Muscle layer of colon (tissue), 2 donors: ENCODE measurements at regions not wholly inside any gene's neighbourhood (a gene's known extent, or its start where the extent isn't known, plus 50 kb on each side); places are given as distances from the start of the nearest gene placed in this dataset.
"Not testable (repeated sequence)": the region's sequence is repeated elsewhere in the genome, so short reads cannot be mapped to it uniquely, and the experiment has no call there.

Experiments
- H3K27ac ChIP-seq: one replicate; pipeline ENCODE4 v1.7.0; 2013; ENCODE audit warnings: low read depth, mild to moderate bottlenecking, low read length, moderate library complexity
- H3K27me3 ChIP-seq, 2 donors: one replicate each; pipeline ENCODE4 v1.7.0; 2013; ENCODE audit warnings: low read length in 2 of 2, mild to moderate bottlenecking in 2 of 2; ENCODE audit not compliant: insufficient read depth in 2 of 2, control insufficient read depth in 1 of 2
- H3K36me3 ChIP-seq: one replicate; pipeline ENCODE4 v1.7.0; 2013; ENCODE audit warnings: mild to moderate bottlenecking, low read length; ENCODE audit not compliant: insufficient read depth
- H3K4me1 ChIP-seq: one replicate; pipeline ENCODE4 v1.7.0; 2013; ENCODE audit warnings: mild to moderate bottlenecking, low read length; ENCODE audit not compliant: insufficient read depth
- H3K4me3 ChIP-seq, 2 donors: one replicate each; pipeline ENCODE4 v1.7.0; 2013; ENCODE audit warnings: low read length in 2 of 2, low read depth in 1 of 2, mild to moderate bottlenecking in 1 of 2, moderate library complexity in 1 of 2
- H3K9ac ChIP-seq: one replicate; pipeline ENCODE4 v1.7.0; 2013; ENCODE audit warnings: low read length
- H3K9me3 ChIP-seq: one replicate; pipeline ENCODE4 v1.7.0; 2013; ENCODE audit warnings: mild to moderate bottlenecking, low read length
- donor health status: abdominal sarcoma.
- donor health status: Adenocarcinoma of cecum.

DNA sequence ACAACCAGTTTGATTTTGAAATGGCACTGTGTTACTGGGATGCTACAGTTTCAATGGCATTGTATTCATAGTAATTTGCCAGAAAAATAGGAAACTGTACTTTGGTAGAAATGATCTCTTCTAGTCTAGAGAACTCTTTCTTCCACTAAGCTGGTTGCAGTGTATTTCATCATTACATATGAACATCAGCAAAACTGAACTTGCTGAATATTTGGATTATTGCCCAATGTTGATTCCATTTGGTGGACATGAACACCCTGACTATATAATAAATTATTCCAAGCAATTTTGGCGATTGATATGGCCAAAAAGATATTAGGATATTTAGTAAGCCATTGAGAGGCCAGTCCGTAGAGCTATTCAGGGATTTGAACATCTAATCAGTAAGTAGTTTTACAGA is 191.8 kb upstream of the CXorf66 start:
- H3K36me3 ChIP-seq: no peaks in the 10 kb centered on the region

GRCh38 chrX:140151316-140151715 is 186.0 kb upstream of the CXorf66 start:
- Histone ChIP-seq H3K9ac (no peak overlapping the region), H3K9me3 (no peaks in the 10 kb centered on the region), H3K27ac (no peak overlapping the region), H3K4me3 (no peak overlapping the region), H3K27me3 (no peaks in the 10 kb centered on the region), H3K36me3 (no peaks in the 10 kb centered on the region), H3K4me1 (no peaks in the 10 kb centered on the region)

More for the DNA sequence above, 191.8 kb upstream of the CXorf66 start:
- Histone ChIP-seq H3K9me3 (no peaks in the 10 kb centered on the region), H3K4me1 (no peaks in the 10 kb centered on the region), H3K9ac (no peak overlapping the region), H3K4me3 (no peak overlapping the region), H3K27me3 (no peaks in the 10 kb centered on the region), H3K27ac (no peak overlapping the region)

DNA sequence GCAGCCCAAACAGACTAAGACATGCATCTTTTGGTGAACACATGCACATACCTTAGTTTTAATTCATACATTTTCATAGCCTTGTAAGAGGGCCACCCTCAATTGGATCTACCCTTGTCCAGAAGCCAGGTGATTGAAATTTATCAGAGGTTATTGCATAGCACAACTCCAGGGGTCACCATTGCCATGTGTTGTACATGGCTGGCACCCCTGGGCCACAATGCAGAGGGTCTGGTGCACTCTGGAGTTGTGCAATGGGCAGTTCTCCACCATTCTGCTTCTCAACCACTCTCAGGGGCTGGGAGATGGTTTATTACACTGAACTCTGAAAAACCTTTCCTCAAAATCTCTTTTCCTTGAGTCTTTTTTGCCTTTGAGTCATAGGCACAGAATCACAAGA is 184.4 kb upstream of the CXorf66 start:
- no peak overlapping the region for H3K27ac ChIP-seq
- no peaks in the 10 kb centered on the region for H3K4me1 ChIP-seq
- H3K27me3 ChIP-seq: no peaks in the 10 kb centered on the region
- no peaks in the 10 kb centered on the region for H3K9me3 ChIP-seq
- H3K9ac ChIP-seq: no peak overlapping the region
- no peaks in the 10 kb centered on the region for H3K36me3 ChIP-seq
- no peak overlapping the region for H3K4me3 ChIP-seq

DNA sequence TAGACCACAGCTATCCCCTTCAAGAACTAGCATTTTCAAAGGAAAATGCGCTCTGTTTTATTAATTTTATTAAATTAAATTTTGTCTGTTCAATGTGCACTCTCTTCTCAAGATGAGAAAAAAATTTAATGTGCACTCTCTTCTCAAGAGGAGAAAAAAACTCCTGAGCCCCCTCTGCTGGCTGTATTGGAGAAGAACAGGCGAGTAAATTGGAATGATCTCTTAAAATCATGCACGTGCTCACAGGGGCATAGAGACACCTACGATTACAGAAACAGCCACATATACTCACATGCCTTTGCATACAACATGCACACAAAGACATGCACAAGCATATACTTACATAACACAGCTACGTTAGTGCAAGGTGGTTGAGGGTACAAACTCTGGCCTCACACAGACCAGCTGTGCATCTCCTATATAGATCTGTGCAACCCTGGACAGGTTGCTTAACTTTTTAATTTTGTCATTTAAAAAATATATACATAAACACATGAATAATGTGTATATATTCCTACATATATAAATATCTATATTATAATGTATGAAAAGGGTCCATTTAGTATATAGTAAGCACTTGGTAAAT is 176.2 kb upstream of the CXorf66 start:
- Histone ChIP-seq H3K36me3 (no peaks in the 10 kb centered on the region), H3K4me3 (no peak overlapping the region), H3K9me3 (no peaks in the 10 kb centered on the region), H3K27me3 (peaks cover 0 to 9% of the 10 kb centered on the region in 2 donors), H3K4me1 (no peaks in the 10 kb centered on the region), H3K27ac (no peak overlapping the region), H3K9ac (no peak overlapping the region)

GRCh38 chrX:140138492-140138891 is 173.2 kb upstream of the CXorf66 start:
- H3K36me3 ChIP-seq, H3K9ac ChIP-seq, H3K4me3 ChIP-seq, H3K4me1 ChIP-seq, H3K9me3 ChIP-seq, H3K27ac ChIP-seq: not testable (repeated sequence)
- peaks cover 0 to 20% of the 10 kb centered on the region in 2 donors for H3K27me3 ChIP-seq

GRCh38 chrX:140138065-140138464 is 172.7 kb upstream of the CXorf66 start:
- not testable (repeated sequence) for H3K4me3 ChIP-seq, H3K9me3 ChIP-seq, H3K4me1 ChIP-seq, H3K27ac ChIP-seq, H3K36me3 ChIP-seq, H3K9ac ChIP-seq
- H3K27me3 ChIP-seq: peaks cover 0 to 20% of the 10 kb centered on the region in 2 donors

- Histone ChIP-seq H3K36me3 (no peaks in the 10 kb centered on the region), H3K27ac (no peak overlapping the region), H3K9ac (no peak overlapping the region), H3K27me3 (peaks cover 0 to 11% of the 10 kb centered on the region in 2 donors), H3K4me1 (no peaks in the 10 kb centered on the region), H3K9me3 (no peaks in the 10 kb centered on the region), H3K4me3 (no peak overlapping the region)
Observed at GRCh38 chrX:140132937-140133336, 167.6 kb upstream of the CXorf66 start.

DNA sequence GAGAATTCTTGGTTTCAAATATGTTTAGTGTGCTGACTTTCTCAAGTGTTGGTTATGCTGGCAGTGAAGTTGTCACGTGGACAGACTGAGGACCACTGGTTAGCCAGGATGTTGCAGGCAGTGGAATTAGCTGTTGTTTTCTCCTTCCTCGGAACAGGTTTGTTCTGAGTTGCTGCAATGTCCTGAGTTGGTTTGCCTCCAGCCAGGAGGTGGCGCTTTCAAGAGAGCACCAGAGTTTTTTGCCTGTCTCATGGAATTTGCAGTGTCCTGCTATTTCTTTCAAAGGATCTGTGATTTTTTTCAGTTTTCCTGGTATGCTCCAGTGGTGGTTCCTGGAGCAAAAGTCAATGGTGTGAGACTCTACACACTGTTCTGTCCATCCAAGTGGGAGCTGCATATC is 158.1 kb upstream of the CXorf66 start:
- no peaks in the 10 kb centered on the region for H3K4me1 ChIP-seq
- H3K36me3 ChIP-seq: no peaks in the 10 kb centered on the region
- H3K4me3 ChIP-seq: no peak overlapping the region
- peaks cover 0 to 8% of the 10 kb centered on the region in 2 donors for H3K27me3 ChIP-seq
- no peak overlapping the region for H3K9ac ChIP-seq
- H3K9me3 ChIP-seq: peaks cover 3% of the 10 kb centered on the region
- no peak overlapping the region for H3K27ac ChIP-seq

GRCh38 chrX:140114059-140114458 is 148.7 kb upstream of the CXorf66 start:
- H3K36me3 ChIP-seq, H3K4me3 ChIP-seq, H3K9me3 ChIP-seq, H3K27me3 ChIP-seq, H3K27ac ChIP-seq, H3K9ac ChIP-seq, H3K4me1 ChIP-seq: not testable (repeated sequence)

GRCh38 chrX:140110081-140110650 is 144.8 kb upstream of the CXorf66 start:
- Histone ChIP-seq H3K27me3 (no peaks in the 10 kb centered on the region), H3K9ac (no peak overlapping the region), H3K36me3 (no peaks in the 10 kb centered on the region), H3K27ac (no peak overlapping the region), H3K4me3 (no peak overlapping the region), H3K9me3 (no peaks in the 10 kb centered on the region), H3K4me1 (no peaks in the 10 kb centered on the region)

DNA sequence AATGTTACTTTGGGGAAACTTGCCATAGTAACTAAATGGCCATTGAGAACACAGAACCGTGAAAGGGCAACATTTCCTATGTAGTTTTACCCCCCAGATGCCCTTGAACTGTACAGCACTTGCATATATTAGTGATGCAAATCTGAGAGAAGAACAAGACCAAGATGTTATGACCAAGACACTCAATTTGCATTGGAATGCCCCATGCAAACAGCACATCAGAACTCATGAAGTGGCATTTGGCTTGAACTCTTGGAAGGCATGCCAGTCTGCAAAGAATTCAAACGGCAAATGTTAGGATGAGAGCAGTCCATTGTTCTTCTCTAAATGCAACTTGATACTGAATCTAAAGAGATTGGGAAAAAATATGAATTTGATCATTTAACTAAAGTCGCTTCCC is 139.4 kb upstream of the CXorf66 start:
- H3K9ac ChIP-seq: no peak overlapping the region
- no peaks in the 10 kb centered on the region for H3K36me3 ChIP-seq
- H3K4me1 ChIP-seq: no peaks in the 10 kb centered on the region
- H3K27me3 ChIP-seq: no peaks in the 10 kb centered on the region
- H3K27ac ChIP-seq: no peak overlapping the region
- H3K9me3 ChIP-seq: no peaks in the 10 kb centered on the region
- H3K4me3 ChIP-seq: no peak overlapping the region

DNA sequence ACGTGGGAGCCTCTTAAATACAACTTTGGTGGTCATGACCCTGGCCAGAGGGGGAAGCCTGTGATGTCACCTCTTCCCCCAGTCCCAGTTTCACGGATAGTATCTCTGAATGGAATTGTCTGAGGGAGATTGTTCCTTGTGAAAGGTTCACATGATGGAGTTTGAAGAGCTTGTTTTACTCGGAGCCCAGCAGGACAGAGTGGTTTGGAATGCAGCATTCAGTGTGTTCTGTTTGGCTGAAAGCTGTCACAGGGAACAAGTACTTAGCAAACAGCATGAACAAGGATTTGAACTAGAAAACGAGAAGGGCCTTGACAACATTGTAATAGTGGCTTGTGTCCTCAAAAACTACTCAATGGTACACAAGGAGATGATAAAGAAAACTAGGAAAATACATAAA is 133.9 kb upstream of the CXorf66 start:
- Histone ChIP-seq H3K4me3 (no peak overlapping the region), H3K4me1 (no peaks in the 10 kb centered on the region), H3K27ac (no peak overlapping the region), H3K27me3 (peaks cover 0 to 10% of the 10 kb centered on the region in 2 donors), H3K9ac (no peak overlapping the region), H3K36me3 (no peaks in the 10 kb centered on the region), H3K9me3 (no peaks in the 10 kb centered on the region)
